ENCODE measurements at regions not wholly inside any gene's neighbourhood (a gene's known extent, or its start where the extent isn't known, plus 50 kb on each side); places are given as distances from the start of the nearest gene placed in this dataset.

DNA sequence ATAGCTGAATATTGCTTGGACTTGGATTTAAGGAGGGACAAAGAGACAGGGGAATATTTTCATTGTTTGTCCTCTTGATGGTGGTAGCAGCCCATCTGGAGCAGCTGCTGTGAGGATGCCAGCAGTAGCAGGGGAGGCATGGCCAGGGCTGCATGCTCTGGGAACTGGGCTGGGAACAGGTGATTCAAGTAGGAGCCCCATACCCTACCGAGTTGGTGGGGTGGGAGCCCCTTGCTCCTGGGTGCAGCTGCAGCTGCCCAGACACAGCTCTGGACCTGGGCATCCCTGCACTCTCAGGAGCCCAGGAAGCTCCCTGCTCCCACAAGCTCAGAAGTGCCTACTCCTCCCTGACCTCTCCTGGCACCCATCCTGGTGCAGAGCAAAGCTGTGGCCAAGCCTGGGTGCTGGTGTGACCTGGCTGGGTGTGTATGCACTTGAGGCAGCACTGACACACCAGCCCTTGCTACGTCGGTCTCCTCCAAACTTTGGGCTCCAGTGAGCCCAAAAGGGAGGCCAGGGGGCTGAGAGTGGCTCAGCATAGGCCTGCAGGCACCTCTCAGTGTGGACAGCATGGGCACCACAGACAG lies 341.8 kb upstream of the CCDC179 start:
- H3K4me3 ChIP-seq (ENCODE audit: low read depth, low read length), result no peak overlapping the region
- TF ChIP-seq, protein P1, sequence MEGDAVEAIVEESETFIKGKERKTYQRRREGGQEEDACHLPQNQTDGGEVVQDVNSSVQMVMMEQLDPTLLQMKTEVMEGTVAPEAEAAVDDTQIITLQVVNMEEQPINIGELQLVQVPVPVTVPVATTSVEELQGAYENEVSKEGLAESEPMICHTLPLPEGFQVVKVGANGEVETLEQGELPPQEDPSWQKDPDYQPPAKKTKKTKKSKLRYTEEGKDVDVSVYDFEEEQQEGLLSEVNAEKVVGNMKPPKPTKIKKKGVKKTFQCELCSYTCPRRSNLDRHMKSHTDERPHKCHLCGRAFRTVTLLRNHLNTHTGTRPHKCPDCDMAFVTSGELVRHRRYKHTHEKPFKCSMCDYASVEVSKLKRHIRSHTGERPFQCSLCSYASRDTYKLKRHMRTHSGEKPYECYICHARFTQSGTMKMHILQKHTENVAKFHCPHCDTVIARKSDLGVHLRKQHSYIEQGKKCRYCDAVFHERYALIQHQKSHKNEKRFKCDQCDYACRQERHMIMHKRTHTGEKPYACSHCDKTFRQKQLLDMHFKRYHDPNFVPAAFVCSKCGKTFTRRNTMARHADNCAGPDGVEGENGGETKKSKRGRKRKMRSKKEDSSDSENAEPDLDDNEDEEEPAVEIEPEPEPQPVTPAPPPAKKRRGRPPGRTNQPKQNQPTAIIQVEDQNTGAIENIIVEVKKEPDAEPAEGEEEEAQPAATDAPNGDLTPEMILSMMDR (IDR thresholded peaks at IDR 0.05; ENCODE audit: insufficient read depth, low read depth, low read length, missing control alignments), result no peak
- no peak for DNase-seq (ENCODE audit: low read depth)

DNA sequence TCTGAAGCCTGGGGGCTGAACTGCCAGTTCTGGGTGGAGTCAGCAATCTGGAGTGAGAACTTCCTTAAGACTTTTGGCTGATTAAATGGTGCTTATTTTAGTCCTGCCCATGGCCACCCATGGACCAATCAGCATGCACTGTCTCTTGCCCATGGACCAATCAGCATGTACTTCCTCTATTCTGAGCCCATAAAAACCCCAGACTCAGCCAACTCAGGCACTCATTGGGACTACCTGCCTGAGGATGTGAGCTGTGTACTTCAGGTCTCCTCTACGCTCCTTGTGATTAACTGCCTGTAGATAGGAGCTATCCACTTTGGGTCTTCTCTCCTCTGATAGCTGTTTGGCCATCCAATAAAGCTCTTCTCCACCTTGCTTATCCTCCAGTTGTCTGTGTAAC lies 342.3 kb upstream of the CCDC179 start:
- no peak for DNase-seq (ENCODE audit: low read depth)
- H3K4me3 ChIP-seq (ENCODE audit: low read depth, low read length), result no peak overlapping the region

DNA sequence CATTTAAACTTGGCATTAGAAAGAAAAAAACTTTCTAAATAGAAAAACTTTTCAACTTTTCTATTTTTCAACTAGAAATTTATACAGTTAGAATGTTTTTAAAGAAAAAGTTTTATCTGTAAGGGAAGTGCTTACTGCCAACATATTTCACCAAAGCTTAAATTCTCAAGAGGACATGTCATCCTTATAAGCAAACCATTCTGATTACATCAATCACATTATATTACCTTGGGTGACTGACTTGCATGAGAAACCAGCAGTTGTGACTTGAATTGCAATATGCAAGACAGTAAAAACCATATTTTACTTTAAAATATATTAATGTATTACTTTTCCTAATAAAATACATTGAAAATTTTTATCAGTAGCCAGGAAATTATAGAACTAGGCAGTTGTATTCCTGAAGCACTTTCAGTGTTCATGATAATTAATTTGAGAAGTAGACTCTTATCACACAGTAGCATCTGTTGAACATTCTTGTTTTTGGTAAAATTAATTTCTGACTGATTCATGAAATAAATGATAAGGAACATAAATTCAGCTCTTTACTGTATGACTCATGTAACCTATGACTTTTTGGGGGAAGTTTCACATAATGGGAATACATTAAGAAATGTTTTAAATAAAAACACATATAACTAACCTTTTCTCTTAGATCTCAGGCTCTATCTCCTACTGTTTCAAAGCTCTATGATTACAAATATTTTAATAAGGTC lies 345.0 kb upstream of the CCDC179 start:
- TF ChIP-seq, protein P1 (IDR thresholded peaks at IDR 0.05; ENCODE audit: insufficient read depth, low read depth, low read length, missing control alignments), result no peak
- no peak for DNase-seq (ENCODE audit: low read depth)

More for the DNA sequence above, 342.3 kb upstream of the CCDC179 start:
- TF ChIP-seq, protein P1 (IDR thresholded peaks at IDR 0.05; ENCODE audit: insufficient read depth, low read depth, low read length, missing control alignments), result no peak

DNA sequence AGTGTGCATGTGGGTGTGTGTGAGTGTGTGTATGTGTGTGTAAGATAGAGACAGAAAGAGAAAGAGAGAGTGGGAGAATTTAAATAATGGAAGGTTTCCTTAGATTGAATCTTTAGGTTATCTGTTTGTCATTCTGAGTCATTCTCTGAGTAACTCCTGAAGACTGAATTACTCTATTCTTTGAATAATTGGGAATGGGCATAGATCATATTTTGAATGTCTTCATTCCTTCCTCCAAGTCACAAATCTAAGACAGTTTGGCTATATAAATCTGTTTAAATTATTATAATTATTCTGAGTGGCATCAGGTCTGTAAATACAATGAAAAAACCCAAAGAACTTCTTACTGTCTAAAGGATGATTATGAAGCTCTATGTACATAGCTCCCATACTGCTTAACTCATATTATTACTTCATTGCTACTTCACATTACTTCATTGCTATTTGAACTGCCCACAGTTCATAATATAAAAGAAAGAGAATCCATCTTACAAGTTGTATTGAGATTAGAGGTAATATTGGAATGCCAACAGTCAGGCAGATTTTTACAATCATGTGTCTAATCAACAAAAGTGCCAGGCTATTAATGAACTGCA lies 346.6 kb upstream of the CCDC179 start:
- TF ChIP-seq, protein P1 (IDR thresholded peaks at IDR 0.05; ENCODE audit: insufficient read depth, low read depth, low read length, missing control alignments), result no peak
- H3K4me3 ChIP-seq (ENCODE audit: low read depth, low read length), result no peak overlapping the region
- DNase-seq (ENCODE audit: low read depth), result no peak

More for the DNA sequence above, 345.0 kb upstream of the CCDC179 start:
- no peak overlapping the region for H3K4me3 ChIP-seq (ENCODE audit: low read depth, low read length)

DNA sequence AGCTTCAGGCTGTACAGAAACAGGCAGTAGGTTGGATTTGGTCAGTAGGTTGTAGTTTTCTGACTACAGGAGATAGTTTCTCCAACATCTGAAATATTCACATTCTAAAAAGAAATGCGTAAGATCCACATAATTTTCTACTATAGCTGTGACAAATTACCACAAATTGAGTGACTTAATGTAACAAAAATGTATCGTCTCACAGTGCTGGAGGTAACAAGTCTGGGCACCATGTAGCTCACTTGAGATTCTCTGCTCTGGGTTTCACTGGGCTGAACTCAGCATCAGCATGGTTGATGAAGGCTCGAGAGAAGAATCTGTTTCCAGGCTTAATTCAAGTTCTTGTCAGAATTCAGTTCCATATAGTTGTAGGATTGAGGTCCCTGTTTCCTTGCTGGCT lies 350.9 kb upstream of the CCDC179 start:
- no peak overlapping the region for H3K4me3 ChIP-seq (ENCODE audit: low read depth, low read length)
- TF ChIP-seq, protein P1 (IDR thresholded peaks at IDR 0.05; ENCODE audit: insufficient read depth, low read depth, low read length, missing control alignments), result no peak
- no peak for DNase-seq (ENCODE audit: low read depth)

DNA sequence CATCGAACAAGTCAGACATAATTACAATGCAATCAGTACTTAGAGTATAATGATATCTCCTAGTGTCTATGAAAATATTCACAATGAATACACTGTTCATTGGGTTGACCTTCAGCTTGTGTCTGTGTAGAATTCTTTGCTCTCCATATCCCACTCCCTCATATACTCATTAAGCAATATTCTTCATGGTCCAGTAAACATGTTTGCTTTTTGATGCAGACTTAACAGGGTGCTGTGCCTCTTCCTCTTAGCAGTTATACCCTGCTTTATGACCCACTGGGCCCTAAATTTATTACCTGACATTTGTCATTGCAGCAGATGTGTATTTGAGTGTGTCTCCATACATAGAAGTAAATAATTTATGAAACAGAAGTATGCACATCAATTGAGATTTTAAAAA lies 352.5 kb upstream of the CCDC179 start:
- H3K4me3 ChIP-seq (ENCODE audit: low read depth, low read length), result no peak overlapping the region
- DNase-seq (ENCODE audit: low read depth), result no peak
- TF ChIP-seq, protein P1 (IDR thresholded peaks at IDR 0.05; ENCODE audit: insufficient read depth, low read depth, low read length, missing control alignments), result no peak

All from GM12865 (cell line).